HCT116 (cell line): ENCODE measurements at regions not wholly inside any gene's neighbourhood (a gene's known extent, or its start where the extent isn't known, plus 50 kb on each side); places are given as distances from the start of the nearest gene placed in this dataset.

Source experiments
- CEBPB ChIP-seq: IDR thresholded peaks from 2 replicates; pipeline ENCODE4 v1.6.1; 2012; ENCODE audit warnings: low read depth
- CTCF ChIP-seq, 3 experiments: fragments of 200-600 bp in 1 of 3; sonication (generic) in 1 of 3; IDR thresholded peaks in 2 of 3; conservative IDR thresholded peaks in 1 of 3; 2 replicates each; pipeline ENCODE4 v1.5.1; 2012 to 2017; ENCODE audit warnings: low read depth in 2 of 3, low read length in 2 of 3, antibody characterized with exemption in 1 of 3, borderline replicate concordance in 1 of 3, control low read depth in 1 of 3, mild to moderate bottlenecking in 1 of 3, mixed read lengths in 1 of 3, mixed run types in 1 of 3, moderate library complexity in 1 of 3; ENCODE audit not compliant: insufficient read depth in 1 of 3
- EZH2 ChIP-seq: fragments of 200-600 bp; sonication (generic); IDR thresholded peaks from 2 replicates; pipeline ENCODE4 v1.6.1; 2017; ENCODE audit warnings: antibody characterized with exemption, mixed run types
- MAX ChIP-seq: IDR thresholded peaks from 2 replicates; pipeline ENCODE4 v1.6.1; 2012
- POLR2A ChIP-seq: IDR thresholded peaks from 2 replicates; pipeline ENCODE4 v1.7.0; 2011; ENCODE audit warnings: borderline replicate concordance; ENCODE audit not compliant: insufficient read depth, insufficient read length; ENCODE audit errors: extremely low read depth
- POLR2AphosphoS5 ChIP-seq: IDR thresholded peaks from 2 replicates; pipeline ENCODE4 v1.6.1; 2011; ENCODE audit warnings: mild to moderate bottlenecking, low read depth, low read length, moderate library complexity
- REST ChIP-seq: IDR thresholded peaks from 2 replicates; pipeline ENCODE4 v1.6.1; 2012; ENCODE audit warnings: low read depth
- SP1 ChIP-seq: IDR thresholded peaks from 2 replicates; pipeline ENCODE4 v1.6.1; 2012; ENCODE audit warnings: low read depth
- YY1 ChIP-seq: IDR thresholded peaks from 2 replicates; pipeline ENCODE4 v1.6.1; 2011; ENCODE audit warnings: low read length, low read depth, moderate library complexity, mild to moderate bottlenecking; ENCODE audit not compliant: insufficient replicate concordance; ENCODE audit errors: extremely low read depth
- ZFX ChIP-seq: fragments of 450-650 bp; IDR thresholded peaks from 2 replicates; pipeline ENCODE4 v1.6.1; 2017
- ZNF274 ChIP-seq: fragments of 200-500 bp; sonication (Bioruptor generic); IDR thresholded peaks from 2 replicates; pipeline ENCODE4 v1.6.1; 2014; ENCODE audit warnings: mild to moderate bottlenecking, low read depth, low read length, inconsistent platforms

- TF ChIP-seq POLR2A = no peak
- TF ChIP-seq POLR2AphosphoS5 = no peak
- TF ChIP-seq CEBPB = no peak
- no peak for TF ChIP-seq CTCF (IDR thresholded peaks at IDR 0.05 in 2 of 3, conservative IDR thresholded peaks at IDR 0.05 in 1 of 3; ENCODE audit: borderline replicate concordance in 1 of 3, insufficient read depth in 1 of 3, low read depth in 2 of 3, low read length in 2 of 3)
- TF ChIP-seq MAX = no peak
- no peak for TF ChIP-seq ZFX
- no peak for TF ChIP-seq REST
- no peak for TF ChIP-seq SP1
- TF ChIP-seq YY1 = no peak
- TF ChIP-seq ZNF274 = no peak
- no peak for TF ChIP-seq EZH2
Measured at GRCh38 chr5:32934529-32934928, 223.4 kb downstream of the NPR3 start.
